Hepatocyte (in vitro differentiated cells): ENCODE measurements at regions not wholly inside any gene's neighbourhood (a gene's known extent, or its start where the extent isn't known, plus 50 kb on each side); places are given as distances from the start of the nearest gene placed in this dataset.

Experiments used
- CTCF ChIP-seq: fragments of 200-600 bp; sonication (generic); IDR thresholded peaks from 2 replicates; pipeline ENCODE4 v1.5.1; 2016; ENCODE audit warnings: antibody characterized with exemption, mild to moderate bottlenecking; ENCODE audit not compliant: poor library complexity
- EZH2 ChIP-seq: fragments of 200-600 bp; sonication (generic); IDR thresholded peaks from 2 replicates; pipeline ENCODE4 v1.6.1; 2016; ENCODE audit warnings: antibody characterized with exemption, mild to moderate bottlenecking, borderline replicate concordance
- EZH2phosphoT487 ChIP-seq: fragments of 200-600 bp; sonication (generic); IDR thresholded peaks from one replicate; pipeline ENCODE4 v1.6.1; 2018; ENCODE audit warnings: antibody characterized with exemption, mild to moderate bottlenecking, low read depth, moderate library complexity; ENCODE audit not compliant: unreplicated experiment, severe bottlenecking

DNA sequence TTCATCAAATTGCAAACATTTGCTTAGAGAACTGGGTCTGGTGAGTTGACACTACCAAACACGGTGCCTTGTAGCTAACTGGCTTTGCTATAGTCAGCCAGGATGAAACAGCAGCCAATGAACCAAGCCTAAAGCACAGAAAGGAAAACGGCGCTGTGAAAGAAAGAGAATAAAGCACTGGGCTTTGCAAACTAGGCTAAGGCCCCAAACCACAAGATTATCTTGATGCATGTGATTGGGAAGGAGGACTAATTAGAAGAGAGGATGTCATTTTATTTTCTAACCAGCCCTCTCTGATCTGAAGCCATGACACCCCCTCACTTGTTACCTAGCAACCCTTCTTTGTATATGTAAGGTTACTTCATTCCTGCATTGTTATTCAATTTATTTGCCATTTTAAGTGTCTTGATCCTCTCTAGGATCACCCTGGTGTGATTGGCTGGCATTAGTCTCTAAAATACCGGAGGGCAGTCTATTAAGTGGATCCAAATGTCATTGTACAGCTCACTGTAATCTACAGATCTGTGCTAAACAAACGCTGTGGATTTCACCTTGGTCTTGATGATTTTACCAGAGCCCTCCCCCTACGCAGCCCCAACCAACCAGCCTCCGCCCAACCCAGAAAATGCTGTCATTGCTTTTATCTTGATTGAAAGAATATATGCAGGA lies 395.4 kb upstream of the ACVR2A start:
- TF ChIP-seq CTCF (no peak), EZH2phosphoT487 (no peak), EZH2 (no peak)
